HG03175 (cell line): ENCODE measurements at regions not wholly inside any gene's neighbourhood (a gene's known extent, or its start where the extent isn't known, plus 50 kb on each side); places are given as distances from the start of the nearest gene placed in this dataset.

Experiments
- ATAC-seq: cut with Tn5 transposase; IDR thresholded peaks from one replicate; pipeline ENCODE4 v1.9.1; 2021; ENCODE audit warnings: mild to moderate bottlenecking, moderate library complexity; ENCODE audit not compliant: unreplicated experiment

- no peak for ATAC-seq
Observed at GRCh38 chr6:77979204-77979603, 326.4 kb downstream of the MEI4 start.

DNA sequence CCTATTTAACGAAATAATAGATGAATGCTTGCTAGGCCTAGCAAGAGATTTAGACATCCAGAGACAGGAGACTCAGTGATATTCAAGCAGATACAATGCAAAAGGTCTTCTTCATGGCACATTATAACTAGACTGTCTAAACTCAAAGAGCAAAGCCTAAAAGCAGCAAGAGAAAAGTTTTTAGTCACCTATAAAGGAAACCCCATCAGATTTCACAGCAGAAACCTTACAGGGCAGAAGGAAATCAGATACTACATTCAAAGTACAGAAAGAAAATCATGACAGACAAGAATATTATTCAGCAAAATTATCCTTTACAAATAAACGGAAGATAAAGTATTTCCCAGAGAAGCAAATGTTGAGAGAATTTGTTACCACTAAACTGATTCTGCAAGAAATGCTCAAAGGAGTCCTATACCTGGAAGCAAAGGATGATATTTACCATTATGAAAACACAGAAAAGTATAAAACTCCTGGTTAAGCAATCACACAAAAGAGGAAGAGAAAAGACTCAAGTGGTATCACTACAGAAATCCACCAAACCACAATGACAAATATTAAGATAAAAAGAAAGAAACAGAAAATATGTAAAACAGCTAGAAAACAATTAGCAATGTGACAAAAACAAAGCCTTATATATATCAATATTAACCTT, 333.7 kb downstream of the MEI4 start:
- no peak for ATAC-seq

GRCh38 chr6:77987035-77987384, 334.2 kb downstream of the MEI4 start:
- ATAC-seq, result no peak

DNA sequence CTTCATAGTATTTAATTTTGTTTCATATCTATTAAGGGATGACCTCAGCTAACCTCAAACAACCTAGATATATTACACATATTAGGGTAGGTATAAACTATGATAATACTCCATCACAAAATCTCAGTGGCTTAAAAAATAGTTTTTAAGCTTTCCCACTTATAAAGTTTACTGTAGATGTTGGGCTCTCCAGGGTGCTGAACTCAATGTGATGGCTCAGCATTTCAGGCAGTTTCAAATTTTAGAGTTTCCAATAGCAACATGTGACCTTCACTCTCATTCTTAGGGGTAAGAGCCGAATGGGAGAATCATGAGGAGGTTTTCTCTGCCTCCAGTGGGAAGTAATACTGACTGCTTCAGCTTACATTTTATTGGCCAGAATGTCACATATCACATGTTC, 357.3 kb downstream of the MEI4 start:
- no peak for ATAC-seq

- ATAC-seq, result no peak
Observed at GRCh38 chr6:78020586-78020985, 367.7 kb downstream of the MEI4 start.

DNA sequence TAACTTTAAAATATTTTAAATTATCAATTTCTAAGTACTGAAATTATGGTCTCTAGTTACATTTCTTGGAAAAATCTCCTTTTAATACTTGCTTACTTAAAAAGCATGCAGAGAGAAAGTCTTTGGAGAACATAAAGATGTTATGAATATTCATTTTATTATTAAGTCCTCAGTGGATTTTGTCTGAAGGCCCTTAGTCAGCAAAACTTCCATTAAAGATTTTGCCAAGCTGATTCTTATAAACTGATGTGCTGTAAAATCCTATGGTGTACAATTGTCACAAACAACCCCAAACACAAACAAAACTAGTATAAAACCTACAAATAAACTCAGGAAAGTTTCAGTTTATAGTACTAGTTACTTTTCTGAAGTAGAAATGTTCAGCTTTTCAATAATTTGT, 372.7 kb downstream of the MEI4 start:
- no peak for ATAC-seq

DNA sequence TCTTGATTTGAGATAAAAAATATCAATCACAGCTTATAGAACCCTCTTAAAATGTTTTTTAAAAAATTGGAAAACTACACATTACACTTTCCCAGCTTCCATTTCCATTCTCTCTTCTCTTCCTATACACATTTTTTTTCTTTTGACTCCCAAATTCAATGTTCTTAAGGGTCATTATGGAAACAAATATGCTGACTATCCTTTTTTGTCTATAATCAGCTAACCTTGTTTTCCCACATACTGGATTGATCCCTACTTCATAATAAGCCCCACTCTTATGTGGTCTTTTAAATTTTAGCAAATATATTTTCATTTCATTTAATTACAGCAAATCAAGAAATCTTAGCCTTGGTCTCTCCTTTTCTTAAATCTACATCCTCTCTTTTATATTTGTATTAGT, 378.4 kb downstream of the MEI4 start:
- ATAC-seq, result no peak

DNA sequence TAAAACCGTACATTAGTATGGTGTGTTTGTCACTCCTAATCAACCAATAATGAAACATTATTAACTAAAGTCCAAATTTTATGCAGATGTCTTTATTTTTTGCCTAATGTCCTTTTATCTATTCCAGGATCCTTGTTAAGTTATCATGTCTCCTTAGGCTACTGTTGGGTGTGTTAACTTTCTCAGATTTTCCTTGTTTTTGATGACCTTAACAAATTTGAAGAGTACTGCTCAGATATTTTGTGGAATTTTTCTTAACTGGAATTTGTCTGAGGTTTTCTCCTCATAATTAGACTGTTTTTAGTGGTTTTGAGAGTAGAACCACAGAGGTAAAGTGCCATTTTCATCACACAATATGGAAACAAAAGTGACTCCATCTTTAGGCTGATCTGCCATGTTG, 406.3 kb downstream of the MEI4 start:
- no peak for ATAC-seq

- ATAC-seq, result no peak
Observed at GRCh38 chr6:78062993-78063392, 410.2 kb downstream of the MEI4 start.

- ATAC-seq, result no peak
Observed at GRCh38 chr6:78076371-78076770, 423.5 kb downstream of the MEI4 start.

DNA sequence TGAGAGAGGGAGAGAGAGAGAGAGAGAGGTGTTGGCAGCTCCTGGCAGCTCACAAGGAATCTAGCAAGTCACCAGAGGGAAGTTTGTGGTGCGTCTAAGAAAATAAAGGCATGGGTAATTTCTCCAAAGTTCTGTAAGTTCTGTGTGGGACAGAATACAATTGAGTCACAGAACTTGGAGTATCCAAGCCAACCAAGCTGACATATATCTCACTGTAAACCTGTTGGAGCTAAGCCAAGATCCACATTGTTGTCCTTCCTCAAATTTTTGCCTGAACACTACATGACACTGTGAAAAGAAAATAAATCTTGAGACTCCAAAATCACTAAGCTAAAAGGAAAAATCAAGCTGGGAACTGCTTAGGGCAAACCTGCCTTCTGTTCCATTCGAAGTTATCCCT, 436.7 kb downstream of the MEI4 start:
- no peak for ATAC-seq

DNA sequence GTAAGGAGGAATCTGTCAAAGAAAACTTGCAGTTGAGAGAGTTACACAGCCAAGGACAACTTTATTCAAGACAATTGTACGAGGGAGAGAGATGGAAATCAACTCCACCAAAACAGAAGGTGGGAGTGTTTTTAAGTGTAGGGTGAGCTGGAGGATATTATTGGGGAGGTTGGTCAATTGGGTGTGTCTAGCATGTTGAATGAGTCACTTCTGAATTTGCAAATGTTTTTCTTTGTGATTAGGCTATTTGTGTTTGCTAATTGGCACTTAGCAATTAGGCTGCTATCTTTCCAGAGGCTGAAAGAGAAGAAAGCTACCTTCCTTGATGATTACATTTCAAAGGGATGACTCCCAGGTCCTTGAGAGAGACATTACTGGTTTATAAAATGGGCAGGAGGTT, 441.1 kb downstream of the MEI4 start:
- no peak for ATAC-seq

- no peak for ATAC-seq
Observed at GRCh38 chr6:78101387-78101786, 448.5 kb downstream of the MEI4 start.

DNA sequence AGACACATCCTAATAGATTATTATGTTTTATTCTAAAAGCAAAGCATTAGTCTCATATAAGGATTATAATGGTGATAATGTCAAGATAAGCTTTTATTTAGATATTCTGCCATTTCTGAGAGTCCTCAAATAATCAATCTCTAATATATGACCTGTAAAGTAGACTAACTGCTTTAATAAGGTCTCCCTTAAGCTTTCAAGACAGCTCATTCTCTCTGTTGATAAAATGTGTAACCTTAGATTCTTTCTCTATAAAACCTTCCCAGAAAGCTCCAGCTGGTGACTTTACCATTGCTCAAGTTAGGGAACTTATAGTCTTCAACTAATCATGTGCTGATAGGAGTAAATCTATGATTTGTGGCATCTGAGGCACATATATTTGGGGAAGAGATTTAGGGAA, 457.8 kb downstream of the MEI4 start:
- ATAC-seq, result no peak

GRCh38 chr6:78117966-78118365, 465.1 kb downstream of the MEI4 start:
- no peak for ATAC-seq

- no peak for ATAC-seq
Observed at GRCh38 chr6:78131521-78131920, 478.7 kb downstream of the MEI4 start.

DNA sequence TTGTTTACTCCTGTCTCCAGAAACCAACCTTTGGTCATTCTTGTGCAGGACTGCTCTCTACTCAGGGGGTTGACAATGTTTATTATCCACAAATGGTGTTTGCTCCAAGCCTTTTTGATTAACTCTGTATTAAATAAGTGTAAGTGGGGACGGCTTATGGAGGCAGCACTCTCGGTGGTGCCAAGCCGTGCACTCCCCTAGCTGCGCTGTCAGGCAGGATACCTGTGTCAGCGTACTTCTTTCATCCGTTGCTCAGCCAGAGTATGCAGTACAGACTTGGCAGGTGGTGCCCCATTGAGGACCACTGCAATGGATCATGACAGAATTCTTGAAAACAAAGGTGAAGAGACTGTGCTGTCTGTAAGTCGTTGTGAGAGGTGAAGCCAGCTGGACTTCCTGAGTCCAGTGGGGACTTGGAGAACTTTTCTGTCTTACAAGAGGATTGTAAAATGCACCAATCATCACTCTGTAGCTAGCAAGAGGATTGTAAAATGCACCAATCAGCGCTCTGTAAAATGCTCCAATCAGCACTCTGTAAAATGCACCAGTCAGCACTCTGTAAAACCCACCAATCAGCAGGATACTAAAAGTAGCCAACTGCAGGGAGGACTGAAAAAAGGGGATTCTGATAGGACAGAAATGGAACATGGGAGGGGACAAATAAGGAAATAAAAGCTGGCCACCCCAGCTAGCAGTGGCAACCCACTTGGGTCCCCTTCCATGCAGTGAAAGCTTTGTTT, 480.0 kb downstream of the MEI4 start:
- ATAC-seq, result no peak

DNA sequence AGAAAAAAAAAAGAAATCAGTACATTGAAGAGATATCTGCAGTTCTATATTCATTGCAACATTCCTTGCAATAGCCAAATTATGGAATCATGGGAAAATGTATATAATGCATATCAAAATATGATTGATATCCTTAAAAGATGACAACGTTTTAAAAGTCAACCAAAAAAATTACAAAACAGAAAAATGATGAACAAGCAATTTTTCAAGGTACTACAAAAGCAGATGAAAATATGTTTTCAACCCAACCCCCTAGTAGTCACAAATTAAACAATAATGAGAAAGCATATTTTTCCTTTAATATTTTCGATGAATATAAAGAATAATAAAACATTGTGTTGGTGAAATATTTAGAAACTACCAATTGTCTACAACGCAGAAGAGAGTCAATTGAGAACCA, 497.6 kb downstream of the MEI4 start:
- ATAC-seq, result no peak

DNA sequence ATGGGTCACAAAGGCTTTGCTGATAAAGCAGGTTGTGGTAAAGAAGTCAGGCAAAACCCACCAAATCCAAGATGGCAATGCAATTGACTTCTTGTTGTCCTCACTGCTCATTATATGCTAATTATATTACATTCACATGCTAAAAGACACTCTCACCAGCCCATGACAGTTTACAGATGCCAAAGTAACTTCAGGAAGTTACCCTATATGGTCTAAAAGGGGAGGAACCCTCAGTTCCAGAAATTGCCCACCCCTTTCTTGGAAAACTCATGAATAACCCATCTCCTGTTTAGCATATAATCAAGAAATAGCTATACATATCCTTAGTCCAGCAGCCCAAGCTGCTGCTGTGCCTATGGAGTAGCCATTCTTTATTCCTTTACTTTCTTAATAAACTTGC, 501.1 kb downstream of the MEI4 start:
- ATAC-seq, result no peak

GRCh38 chr6:78157606-78158005, 504.8 kb downstream of the MEI4 start:
- ATAC-seq, result no peak

- no peak for ATAC-seq
Observed at GRCh38 chr6:78188891-78189290, 536.1 kb downstream of the MEI4 start.

DNA sequence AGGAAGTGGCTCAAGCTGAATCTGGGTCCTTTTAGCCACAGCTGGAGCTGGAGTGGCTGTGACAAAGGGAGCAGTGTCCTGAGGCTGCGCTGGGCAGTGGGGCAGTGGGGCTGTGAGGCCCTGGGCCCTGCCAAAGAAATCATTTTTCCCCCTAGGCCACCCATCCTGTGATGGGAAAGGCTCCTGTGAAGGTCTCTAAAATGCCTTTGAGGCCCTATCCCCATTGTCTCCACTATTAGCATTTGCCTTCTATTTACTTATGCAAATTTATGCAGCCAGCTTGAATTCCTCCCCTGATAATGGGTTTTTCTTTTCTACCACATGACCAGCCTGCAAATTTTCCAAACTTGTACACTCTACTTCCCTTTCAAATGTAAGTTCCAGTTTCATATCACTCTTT, 539.2 kb downstream of the MEI4 start:
- no peak for ATAC-seq

DNA sequence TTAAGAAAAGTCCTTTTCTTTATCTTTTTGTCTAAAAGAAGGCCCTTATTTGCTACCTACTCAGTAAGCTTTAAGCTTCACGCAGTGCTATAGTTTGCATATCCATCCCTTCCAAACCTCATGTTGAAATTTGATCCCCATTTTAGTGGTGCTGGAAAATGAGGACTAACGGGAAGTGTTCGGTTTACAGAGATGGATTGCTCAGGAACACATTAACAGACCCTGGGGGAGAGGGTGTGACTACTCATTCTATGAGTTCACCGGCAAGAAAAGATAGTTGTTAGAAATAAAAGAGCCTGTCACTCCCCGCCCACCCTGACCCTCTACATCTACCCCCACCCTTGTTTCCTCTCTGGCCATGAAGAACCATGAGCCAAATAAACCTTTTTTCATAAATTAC, 546.2 kb downstream of the MEI4 start:
- no peak for ATAC-seq
